ENCODE measurements at regions not wholly inside any gene's neighbourhood (a gene's known extent, or its start where the extent isn't known, plus 50 kb on each side); places are given as distances from the start of the nearest gene placed in this dataset.

DNA sequence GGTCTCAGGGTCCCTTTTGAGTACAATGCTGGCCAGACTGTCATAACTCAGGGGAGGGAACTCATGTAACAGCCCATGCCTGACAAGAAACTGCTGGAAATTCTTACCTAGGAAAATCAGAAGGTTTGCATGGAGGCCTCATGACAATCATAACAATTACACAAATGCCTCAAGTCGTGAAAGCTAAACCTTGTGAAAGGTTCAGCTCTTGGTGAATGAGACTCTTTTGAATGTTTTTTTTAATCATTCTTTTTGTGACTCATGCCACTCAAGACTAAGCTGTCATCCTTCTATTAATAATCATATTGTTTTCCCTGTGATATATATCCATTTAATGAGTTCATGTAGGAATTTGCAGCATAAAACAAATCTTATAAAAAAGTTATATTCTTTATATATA is 61.4 kb upstream of the LEKR1 start:
- TF ChIP-seq EZH2 (IDR thresholded peaks at IDR 0.05; ENCODE audit: borderline replicate concordance, low read depth, low read length, poor library complexity, severe bottlenecking), result no peak
- TF ChIP-seq, protein P1, sequence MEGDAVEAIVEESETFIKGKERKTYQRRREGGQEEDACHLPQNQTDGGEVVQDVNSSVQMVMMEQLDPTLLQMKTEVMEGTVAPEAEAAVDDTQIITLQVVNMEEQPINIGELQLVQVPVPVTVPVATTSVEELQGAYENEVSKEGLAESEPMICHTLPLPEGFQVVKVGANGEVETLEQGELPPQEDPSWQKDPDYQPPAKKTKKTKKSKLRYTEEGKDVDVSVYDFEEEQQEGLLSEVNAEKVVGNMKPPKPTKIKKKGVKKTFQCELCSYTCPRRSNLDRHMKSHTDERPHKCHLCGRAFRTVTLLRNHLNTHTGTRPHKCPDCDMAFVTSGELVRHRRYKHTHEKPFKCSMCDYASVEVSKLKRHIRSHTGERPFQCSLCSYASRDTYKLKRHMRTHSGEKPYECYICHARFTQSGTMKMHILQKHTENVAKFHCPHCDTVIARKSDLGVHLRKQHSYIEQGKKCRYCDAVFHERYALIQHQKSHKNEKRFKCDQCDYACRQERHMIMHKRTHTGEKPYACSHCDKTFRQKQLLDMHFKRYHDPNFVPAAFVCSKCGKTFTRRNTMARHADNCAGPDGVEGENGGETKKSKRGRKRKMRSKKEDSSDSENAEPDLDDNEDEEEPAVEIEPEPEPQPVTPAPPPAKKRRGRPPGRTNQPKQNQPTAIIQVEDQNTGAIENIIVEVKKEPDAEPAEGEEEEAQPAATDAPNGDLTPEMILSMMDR (conservative IDR thresholded peaks at IDR 0.05; ENCODE audit: low read depth, low read length), result no peak
